ENCODE measurements at regions not wholly inside any gene's neighbourhood (a gene's known extent, or its start where the extent isn't known, plus 50 kb on each side); places are given as distances from the start of the nearest gene placed in this dataset.

- no peaks in the 10 kb centered on the region for H3K36me3 ChIP-seq
- intact Hi-C loops (cut with DNase I; ENCODE audit: low total_unique reads) = no loop called here
- no peak overlapping the region for H3K4me3 ChIP-seq
- TF ChIP-seq POLR2AphosphoS5 (IDR thresholded peaks at IDR 0.05) (no peak), CTCF (IDR thresholded peaks at IDR 0.05 in 8 of 11, conservative IDR thresholded peaks at IDR 0.05 in 3 of 11) (no peak), POLR2A (IDR thresholded peaks at IDR 0.05) (no peak)
- DNase-seq = no peak
- H3K9me3 ChIP-seq = no peaks in the 10 kb centered on the region
- WGBS, 5 donors = 83 to 90% (median 85%) methylated on average over 9 of the region's 9 CpGs
- no peaks in the 10 kb centered on the region for H3K4me1 ChIP-seq
- no peak overlapping the region for H3K27ac ChIP-seq
- H3K27me3 ChIP-seq (replicated peaks in 1 of 7) = no peaks in the 10 kb centered on the region
Measured at GRCh38 chr9:86788456-86788855, 158.8 kb downstream of the GAS1 start.

- H3K27me3 ChIP-seq (replicated peaks in 1 of 7) = no peaks in the 10 kb centered on the region
Measured at GRCh38 chr9:86783884-86784283, 163.4 kb downstream of the GAS1 start.

GRCh38 chr9:86782831-86783230 is 164.5 kb downstream of the GAS1 start:
- intact Hi-C loops (cut with DNase I; ENCODE audit: low total_unique reads) = no loop called here
- no peak for TF ChIP-seq POLR2A (IDR thresholded peaks at IDR 0.05)
- TF ChIP-seq POLR2AphosphoS5 (IDR thresholded peaks at IDR 0.05) = no peak
- TF ChIP-seq CTCF (IDR thresholded peaks at IDR 0.05 in 8 of 11, conservative IDR thresholded peaks at IDR 0.05 in 3 of 11) = no peak
- Histone ChIP-seq H3K4me1 (no peaks in the 10 kb centered on the region), H3K36me3 (no peaks in the 10 kb centered on the region), H3K4me3 (no peak overlapping the region), H3K27ac (no peak overlapping the region), H3K9me3 (no peaks in the 10 kb centered on the region), H3K27me3 (replicated peaks in 1 of 7) (no peaks in the 10 kb centered on the region)
- 67 to 77% (median 72%) methylated on average over 2 of the region's 2 CpGs for WGBS, 5 donors
- no peak for DNase-seq

More at GRCh38 chr9:86783884-86784283, 163.4 kb downstream of the GAS1 start:
- no peak for DNase-seq
- Histone ChIP-seq H3K36me3 (no peaks in the 10 kb centered on the region), H3K9me3 (no peaks in the 10 kb centered on the region), H3K4me1 (no peaks in the 10 kb centered on the region), H3K27ac (no peak overlapping the region), H3K4me3 (no peak overlapping the region)
- TF ChIP-seq POLR2AphosphoS5 (IDR thresholded peaks at IDR 0.05) (no peak), CTCF (IDR thresholded peaks at IDR 0.05 in 8 of 11, conservative IDR thresholded peaks at IDR 0.05 in 3 of 11) (no peak), POLR2A (IDR thresholded peaks at IDR 0.05) (no peak)
- intact Hi-C loops (cut with DNase I; ENCODE audit: low total_unique reads) = no loop called here
- 60 to 78% (median 71%) methylated on average over 3 of the region's 3 CpGs for WGBS, 5 donors

- H3K36me3 ChIP-seq = no peaks in the 10 kb centered on the region
- no peak overlapping the region for H3K27ac ChIP-seq
- 66 to 82% (median 79%) methylated on average over 3 of the region's 3 CpGs for WGBS, 5 donors
- TF ChIP-seq POLR2A (IDR thresholded peaks at IDR 0.05) (no peak), POLR2AphosphoS5 (IDR thresholded peaks at IDR 0.05) (no peak), CTCF (IDR thresholded peaks at IDR 0.05 in 8 of 11, conservative IDR thresholded peaks at IDR 0.05 in 3 of 11) (no peak)
- DNase-seq = no peak
- no peaks in the 10 kb centered on the region for H3K4me1 ChIP-seq
- no peaks in the 10 kb centered on the region for H3K9me3 ChIP-seq
- no peaks in the 10 kb centered on the region for H3K27me3 ChIP-seq (replicated peaks in 1 of 7)
- intact Hi-C loops (cut with DNase I; ENCODE audit: low total_unique reads) = no loop called here
- no peak overlapping the region for H3K4me3 ChIP-seq
Measured at GRCh38 chr9:86778761-86779160, 168.5 kb downstream of the GAS1 start.

All from spleen (tissue), 11 donors.